Breast epithelium (tissue), 4 donors: ENCODE measurements at regions not wholly inside any gene's neighbourhood (a gene's known extent, or its start where the extent isn't known, plus 50 kb on each side); places are given as distances from the start of the nearest gene placed in this dataset.
"Not testable (repeated sequence)": the region's sequence is repeated elsewhere in the genome, so short reads cannot be mapped to it uniquely, and the experiment has no call there.

Experiments
- DNase-seq, 2 donors: peaks; one replicate each; pipeline ENCODE4 v3.0.0-alpha.2; 2019; ENCODE audit warnings: low spot score in 2 of 2
- H3K27ac ChIP-seq, 2 donors: fragments of 200-600 bp; sonication (generic) in 1 of 2; one replicate each; pipeline ENCODE4 v1.5.1; 2016 to 2019; ENCODE audit warnings: mild to moderate bottlenecking in 1 of 2
- H3K27me3 ChIP-seq, 2 donors: fragments of 200-600 bp; sonication (generic) in 1 of 2; one replicate each; pipeline versions ENCODE4 v1.5.1 to v1.6.0; 2017 to 2019; ENCODE audit warnings: control low read depth in 1 of 2, mild to moderate bottlenecking in 1 of 2
- H3K36me3 ChIP-seq: fragments of 200-600 bp; one replicate; pipeline ENCODE4 v1.5.1; 2019
- H3K4me1 ChIP-seq, 2 donors: fragments of 200-600 bp; sonication (generic); one replicate each; pipeline ENCODE4 v1.5.1; 2016 to 2019; ENCODE audit warnings: control low read depth in 1 of 2
- H3K4me3 ChIP-seq, 3 donors: fragments of 200-600 bp; sonication (generic); 1 replicate in 2 of 3; 2 replicates in 1 of 3; pipeline ENCODE4 v1.5.1; 2016 to 2019; ENCODE audit warnings: mild to moderate bottlenecking in 3 of 3, moderate library complexity in 2 of 3
- H3K9me3 ChIP-seq, 2 donors: fragments of 200-600 bp; sonication (generic) in 1 of 2; one replicate each; pipeline ENCODE4 v1.5.1; 2016 to 2019; ENCODE audit warnings: control low read depth in 1 of 2
- CTCF ChIP-seq, 3 donors: fragments of 450-650 bp; IDR thresholded peaks; one replicate each; pipeline ENCODE4 v1.5.1; 2016 to 2017; ENCODE audit warnings: antibody characterized with exemption in 3 of 3, mild to moderate bottlenecking in 3 of 3, moderate library complexity in 3 of 3
- POLR2A ChIP-seq: fragments of 450-650 bp; IDR thresholded peaks from one replicate; pipeline ENCODE4 v1.6.1; 2016; ENCODE audit warnings: antibody characterized with exemption, mild to moderate bottlenecking, moderate library complexity
- POLR2AphosphoS5 ChIP-seq, 3 donors: sonication (generic); formaldehyde crosslinking; IDR thresholded peaks; one replicate each; pipeline ENCODE4 v1.6.1; 2017; ENCODE audit warnings: antibody characterized with exemption in 3 of 3
- intact Hi-C: fragments of 100-400 bp; cut with DNase I; formaldehyde crosslinking; loops from one replicate; pipeline ENCODE4 v1.15.1; 2023; ENCODE audit warnings: low total_unique reads

- H3K36me3 ChIP-seq = no peaks in the 10 kb centered on the region
- H3K27me3 ChIP-seq = peaks cover 0 to 7% of the 10 kb centered on the region in 2 donors
- no peak overlapping the region for H3K4me3 ChIP-seq
- H3K9me3 ChIP-seq = no peaks in the 10 kb centered on the region
- intact Hi-C loops = no loop called here
- H3K27ac ChIP-seq = no peak overlapping the region
- H3K4me1 ChIP-seq = no peaks in the 10 kb centered on the region
- TF ChIP-seq POLR2A (no peak), CTCF (IDR thresholded peaks at IDR 0.05) (no peak), POLR2AphosphoS5 (IDR thresholded peaks at IDR 0.05) (no peak)
- DNase-seq = no peak
Observed at GRCh38 chr2:239730897-239731296, 294.2 kb downstream of the NDUFA10 start.

GRCh38 chr2:239730567-239730882, 294.6 kb downstream of the NDUFA10 start:
- intact Hi-C loops, DNase-seq, H3K36me3 ChIP-seq: not testable (repeated sequence)

GRCh38 chr2:239729681-239730566, 295.2 kb downstream of the NDUFA10 start:
- intact Hi-C loops = no loop called here
- TF ChIP-seq POLR2A = no peak
- no peak for TF ChIP-seq CTCF (IDR thresholded peaks at IDR 0.05)
- no peak for TF ChIP-seq POLR2AphosphoS5 (IDR thresholded peaks at IDR 0.05)

More at GRCh38 chr2:239730567-239730882, 294.6 kb downstream of the NDUFA10 start:
- not testable (repeated sequence) for H3K27ac ChIP-seq, H3K9me3 ChIP-seq, H3K27me3 ChIP-seq, H3K4me1 ChIP-seq, H3K4me3 ChIP-seq

GRCh38 chr2:239729151-239729550, 296.0 kb downstream of the NDUFA10 start:
- Histone ChIP-seq H3K27ac (no peak overlapping the region), H3K4me3 (no peak overlapping the region), H3K4me1 (no peaks in the 10 kb centered on the region), H3K36me3 (no peaks in the 10 kb centered on the region), H3K9me3 (no peaks in the 10 kb centered on the region), H3K27me3 (peaks cover 0 to 7% of the 10 kb centered on the region in 2 donors)
- TF ChIP-seq CTCF (IDR thresholded peaks at IDR 0.05) = no peak
- TF ChIP-seq POLR2A = no peak
- TF ChIP-seq POLR2AphosphoS5 (IDR thresholded peaks at IDR 0.05) = no peak
- no peak for DNase-seq
- intact Hi-C loops = no loop called here

More at GRCh38 chr2:239729681-239730566, 295.2 kb downstream of the NDUFA10 start:
- Histone ChIP-seq H3K9me3 (no peaks in the 10 kb centered on the region), H3K27me3 (peaks cover 0 to 7% of the 10 kb centered on the region in 2 donors), H3K36me3 (no peaks in the 10 kb centered on the region), H3K4me1 (no peaks in the 10 kb centered on the region), H3K27ac (no peak overlapping the region), H3K4me3 (no peak overlapping the region)
- no peak for DNase-seq

- H3K27me3 ChIP-seq = peaks cover 0 to 7% of the 10 kb centered on the region in 2 donors
- no peaks in the 10 kb centered on the region for H3K9me3 ChIP-seq
- DNase-seq = no peak
- no peaks in the 10 kb centered on the region for H3K36me3 ChIP-seq
- H3K27ac ChIP-seq = no peak overlapping the region
- intact Hi-C loops = no loop called here
- no peak for TF ChIP-seq CTCF (IDR thresholded peaks at IDR 0.05)
- no peak for TF ChIP-seq POLR2A
- TF ChIP-seq POLR2AphosphoS5 (IDR thresholded peaks at IDR 0.05) = no peak
- no peaks in the 10 kb centered on the region for H3K4me1 ChIP-seq
- H3K4me3 ChIP-seq = no peak overlapping the region
Observed at GRCh38 chr2:239728751-239729150, 296.4 kb downstream of the NDUFA10 start.
